MCF 10A (cell line): ENCODE measurements at regions not wholly inside any gene's neighbourhood (a gene's known extent, or its start where the extent isn't known, plus 50 kb on each side); places are given as distances from the start of the nearest gene placed in this dataset.

ENCODE experiments used
- BruUV-seq: library from RNA; stranded (reverse); fragments of 400-500 nt; replicated peaks from 2 replicates; lab custom pipeline; 2021; lab: Mats Ljungman, UMichigan
- CTCF ChIA-PET: fragments of 300-600 bp; sonication (Branson Sonifier 250); formaldehyde crosslinking; extraction: SDS; loops from one replicate; lab custom pipeline; 2021; ENCODE audit warnings: antibody characterized with exemption, inconsistent platforms; lab: Yijun Ruan, JAX
- POLR2A ChIA-PET: fragments of 300-600, 350-650 bp; sonication (Branson Sonifier 250); formaldehyde crosslinking; extraction: SDS; loops from one replicate; lab custom pipeline; 2020; ENCODE audit warnings: antibody characterized with exemption, inconsistent platforms; lab: Yijun Ruan, JAX
- DNase-seq: peaks from one replicate; pipeline ENCODE4 v3.0.0-alpha.2; 2018; ENCODE audit not compliant: unreplicated experiment
- H3K27ac Mint-ChIP-seq: one replicate; pipeline ENCODE4 v1.8.0; 2022; ENCODE audit warnings: mild to moderate bottlenecking, low read depth, mixed read lengths; ENCODE audit not compliant: unreplicated experiment
- H3K27me3 Mint-ChIP-seq: one replicate; pipeline ENCODE4 v1.8.0; 2022; ENCODE audit warnings: mixed read lengths; ENCODE audit not compliant: insufficient read depth, unreplicated experiment
- H3K36me3 Mint-ChIP-seq: one replicate; pipeline ENCODE4 v1.8.0; 2022; ENCODE audit warnings: mild to moderate bottlenecking, moderate library complexity, mixed read lengths; ENCODE audit not compliant: insufficient read depth, unreplicated experiment
- H3K4me1 Mint-ChIP-seq: one replicate; pipeline ENCODE4 v1.8.0; 2022; ENCODE audit warnings: mixed read lengths; ENCODE audit not compliant: insufficient read depth, unreplicated experiment
- H3K4me3 Mint-ChIP-seq: one replicate; pipeline ENCODE4 v1.8.0; 2022; ENCODE audit warnings: mild to moderate bottlenecking, moderate library complexity, mixed read lengths; ENCODE audit not compliant: unreplicated experiment
- H3K9me3 Mint-ChIP-seq: one replicate; pipeline ENCODE4 v1.8.0; 2022; ENCODE audit warnings: mixed read lengths; ENCODE audit not compliant: unreplicated experiment
- intact Hi-C: fragments of 100-400 bp; cut with micrococcal nuclease; formaldehyde crosslinking; loops from 2 replicates; pipeline ENCODE4 v1.14.1; 2022
- TF ChIP-seq, protein P1 (sequence below): fragments of 200-600 bp; IDR thresholded peaks from one replicate; pipeline ENCODE4 v1.8.0; 2022; ENCODE audit warnings: antibody characterized with exemption, mild to moderate bottlenecking; ENCODE audit not compliant: unreplicated experiment

- peak; percentile 11 for DNase-seq
- Mint-ChIP-seq H3K36me3 (no peaks in the 10 kb centered on the region), H3K27ac (no peak overlapping the region), H3K4me3 (no peak overlapping the region), H3K4me1 (peaks cover 5% of the 10 kb centered on the region), H3K9me3 (peaks cover 11% of the 10 kb centered on the region), H3K27me3 (no peaks in the 10 kb centered on the region)
- CTCF ChIA-PET = interaction anchor here (0.6 to 1.3 kb wide), 2 partner anchors 43 to 684 kb away, joined by 3 read pairs; no protein-coding TSS in a partner anchor
- POLR2A ChIA-PET = interaction anchor here (0.7 to 1.1 kb wide), 3 partner anchors 11 to 357 kb away, joined by 3 to 4 read pairs (median 3); no protein-coding TSS in a partner anchor
- BruUV-seq = no TSS peak
- TF ChIP-seq, protein P1, sequence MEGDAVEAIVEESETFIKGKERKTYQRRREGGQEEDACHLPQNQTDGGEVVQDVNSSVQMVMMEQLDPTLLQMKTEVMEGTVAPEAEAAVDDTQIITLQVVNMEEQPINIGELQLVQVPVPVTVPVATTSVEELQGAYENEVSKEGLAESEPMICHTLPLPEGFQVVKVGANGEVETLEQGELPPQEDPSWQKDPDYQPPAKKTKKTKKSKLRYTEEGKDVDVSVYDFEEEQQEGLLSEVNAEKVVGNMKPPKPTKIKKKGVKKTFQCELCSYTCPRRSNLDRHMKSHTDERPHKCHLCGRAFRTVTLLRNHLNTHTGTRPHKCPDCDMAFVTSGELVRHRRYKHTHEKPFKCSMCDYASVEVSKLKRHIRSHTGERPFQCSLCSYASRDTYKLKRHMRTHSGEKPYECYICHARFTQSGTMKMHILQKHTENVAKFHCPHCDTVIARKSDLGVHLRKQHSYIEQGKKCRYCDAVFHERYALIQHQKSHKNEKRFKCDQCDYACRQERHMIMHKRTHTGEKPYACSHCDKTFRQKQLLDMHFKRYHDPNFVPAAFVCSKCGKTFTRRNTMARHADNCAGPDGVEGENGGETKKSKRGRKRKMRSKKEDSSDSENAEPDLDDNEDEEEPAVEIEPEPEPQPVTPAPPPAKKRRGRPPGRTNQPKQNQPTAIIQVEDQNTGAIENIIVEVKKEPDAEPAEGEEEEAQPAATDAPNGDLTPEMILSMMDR = no peak
- intact Hi-C loops = no loop called here
Measured at GRCh38 chr6:121971931-121972335, 427.5 kb upstream of the HSF2 start.

DNA sequence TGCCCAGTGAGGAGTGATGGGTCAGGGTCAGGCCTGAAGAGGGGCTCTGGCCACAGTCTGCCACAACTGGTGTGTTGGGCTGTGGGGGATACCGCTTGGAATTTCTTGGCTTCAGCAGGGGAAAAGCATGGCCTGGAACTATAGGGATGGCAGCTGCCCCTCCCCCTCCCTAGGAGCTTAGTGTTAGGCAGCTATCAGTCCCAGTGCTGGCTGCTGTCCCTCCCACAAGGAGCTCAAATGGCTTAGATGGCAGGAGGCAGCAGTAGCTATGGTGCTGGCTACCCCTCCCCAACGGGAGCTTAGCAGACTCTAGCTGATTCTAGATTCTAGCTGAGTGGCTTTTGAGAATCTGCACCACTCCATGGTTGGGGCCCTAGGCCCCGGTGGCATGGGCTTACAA is 414.5 kb upstream of the HSF2 start:
- Mint-ChIP-seq H3K4me3 (no peak overlapping the region), H3K9me3 (peaks cover 21% of the 10 kb centered on the region), H3K4me1 (no peaks in the 10 kb centered on the region), H3K27me3 (no peaks in the 10 kb centered on the region), H3K27ac (no peak overlapping the region), H3K36me3 (no peaks in the 10 kb centered on the region)
- BruUV-seq = no TSS peak
- DNase-seq = no peak
- TF ChIP-seq, protein P1 = no peak
- ChIA-PET POLR2A (no interaction called here), CTCF (interaction anchor here (0.6 kb wide), 1 partner anchor 141 kb away, joined by 3 read pairs; no protein-coding TSS in a partner anchor)
- intact Hi-C loops = no loop called here

DNA sequence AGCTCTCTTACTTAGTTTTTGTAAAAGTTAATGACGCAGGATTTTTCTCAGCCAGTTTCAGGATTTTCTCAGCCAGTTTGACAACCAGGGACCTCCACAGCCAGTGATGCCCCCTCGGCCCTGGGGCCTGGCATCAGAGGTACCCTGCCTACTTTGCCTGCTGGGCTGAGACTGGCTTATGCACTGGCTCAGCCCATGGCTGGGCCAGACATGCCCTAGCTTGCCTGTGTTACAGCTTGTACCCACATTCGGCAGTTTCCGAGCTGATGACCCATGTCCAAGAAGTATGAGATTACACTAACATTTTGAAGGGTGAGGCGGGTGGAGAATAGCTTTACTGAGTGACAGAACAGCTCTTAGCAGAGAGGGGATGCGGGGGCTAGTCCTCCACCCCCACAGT is 406.1 kb upstream of the HSF2 start:
- BruUV-seq = no TSS peak
- Mint-ChIP-seq H3K9me3 (no peaks in the 10 kb centered on the region), H3K36me3 (no peaks in the 10 kb centered on the region), H3K27ac (peak overlapping the region; percentile 39), H3K4me1 (no peaks in the 10 kb centered on the region), H3K4me3 (no peak overlapping the region), H3K27me3 (no peaks in the 10 kb centered on the region)
- DNase-seq = peak; percentile 33
- intact Hi-C loops = no loop called here
- ChIA-PET POLR2A (interaction anchor here (0.5 to 1.2 kb wide), 2 partner anchors 97 to 174 kb away, joined by 3 to 4 read pairs; no protein-coding TSS in a partner anchor), CTCF (no interaction called here)
- TF ChIP-seq, protein P1 = no peak

- no peaks in the 10 kb centered on the region for H3K36me3 Mint-ChIP-seq
- intact Hi-C loops = no loop called here
- ChIA-PET POLR2A (interaction anchor here (0.6 kb wide), 1 partner anchor 858 kb away, joined by 3 read pairs; no protein-coding TSS in a partner anchor), CTCF (interaction anchor here (0.6 kb wide), 1 partner anchor 566 kb away, joined by 3 read pairs; no protein-coding TSS in a partner anchor)
- H3K9me3 Mint-ChIP-seq = no peaks in the 10 kb centered on the region
- H3K27ac Mint-ChIP-seq = no peak overlapping the region
- H3K27me3 Mint-ChIP-seq = no peaks in the 10 kb centered on the region
- no peaks in the 10 kb centered on the region for H3K4me1 Mint-ChIP-seq
- DNase-seq = no peak
- no TSS peak for BruUV-seq
- no peak overlapping the region for H3K4me3 Mint-ChIP-seq
- TF ChIP-seq, protein P1 = no peak
Measured at GRCh38 chr6:121994919-121995318, 404.5 kb upstream of the HSF2 start.
